ENCODE measurements at regions not wholly inside any gene's neighbourhood (a gene's known extent, or its start where the extent isn't known, plus 50 kb on each side); places are given as distances from the start of the nearest gene placed in this dataset.
"Not testable (repeated sequence)": the region's sequence is repeated elsewhere in the genome, so short reads cannot be mapped to it uniquely, and the experiment has no call there.

- DNase-seq (ENCODE audit: insufficient read length, low spot score, missing footprints) = peak; percentile 80
- no peak overlapping the region for H3K27ac ChIP-seq (ENCODE audit: low read depth, low read length)
- H4K20me1 ChIP-seq (ENCODE audit: insufficient read depth, low read length) = no peaks in the 10 kb centered on the region
- no peaks in the 10 kb centered on the region for H3K36me3 ChIP-seq (ENCODE audit: insufficient read depth, low read length)
- peaks cover 37% of the 10 kb centered on the region for H3K27me3 ChIP-seq (ENCODE audit: insufficient read depth, low read length)
- H3K4me1 ChIP-seq (ENCODE audit: insufficient read depth, low read length) = peaks cover 7% of the 10 kb centered on the region
- no peaks in the 10 kb centered on the region for H3K9me3 ChIP-seq (ENCODE audit: low read depth, low read length)
- peak overlapping the region; percentile 47 for H3K4me2 ChIP-seq (ENCODE audit: insufficient read depth, low read length)
- H2AFZ ChIP-seq (ENCODE audit: low read length) = no peak overlapping the region
- peak overlapping the region; percentile 36 for H3K4me3 ChIP-seq (ENCODE audit: insufficient read depth, low read length)
- H3K79me2 ChIP-seq (ENCODE audit: insufficient read depth, low read length) = no peaks in the 10 kb centered on the region
- TF ChIP-seq CTCF (IDR thresholded peaks at IDR 0.05; ENCODE audit: extremely low read depth, low read depth, low read length) = no peak
Observed at GRCh38 chr18:10131460-10132395, 217.9 kb downstream of the VAPA start.

- H3K9me3 ChIP-seq (ENCODE audit: low read depth, low read length) = no peaks in the 10 kb centered on the region
- DNase-seq (ENCODE audit: insufficient read length, low spot score, missing footprints) = peak; percentile 58
- H3K4me1 ChIP-seq (ENCODE audit: insufficient read depth, low read length) = peaks cover 7% of the 10 kb centered on the region
- H3K27me3 ChIP-seq (ENCODE audit: insufficient read depth, low read length) = peaks cover 28% of the 10 kb centered on the region
- H3K27ac ChIP-seq (ENCODE audit: low read depth, low read length) = no peak overlapping the region
- H3K79me2 ChIP-seq (ENCODE audit: insufficient read depth, low read length) = no peaks in the 10 kb centered on the region
- TF ChIP-seq CTCF (IDR thresholded peaks at IDR 0.05; ENCODE audit: extremely low read depth, low read depth, low read length) = no peak
- no peak overlapping the region for H3K4me3 ChIP-seq (ENCODE audit: insufficient read depth, low read length)
- no peaks in the 10 kb centered on the region for H3K36me3 ChIP-seq (ENCODE audit: insufficient read depth, low read length)
- H2AFZ ChIP-seq (ENCODE audit: low read length) = no peak overlapping the region
- no peaks in the 10 kb centered on the region for H4K20me1 ChIP-seq (ENCODE audit: insufficient read depth, low read length)
- H3K4me2 ChIP-seq (ENCODE audit: insufficient read depth, low read length) = no peak overlapping the region
Observed at GRCh38 chr18:10133516-10133915, 219.7 kb downstream of the VAPA start.

- peaks cover 28% of the 10 kb centered on the region for H3K27me3 ChIP-seq (ENCODE audit: insufficient read depth, low read length)
- DNase-seq (ENCODE audit: insufficient read length, low spot score, missing footprints) = no peak
- H4K20me1 ChIP-seq (ENCODE audit: insufficient read depth, low read length) = no peaks in the 10 kb centered on the region
- no peaks in the 10 kb centered on the region for H3K79me2 ChIP-seq (ENCODE audit: insufficient read depth, low read length)
- H3K4me2 ChIP-seq (ENCODE audit: insufficient read depth, low read length) = no peak overlapping the region
- no peaks in the 10 kb centered on the region for H3K9me3 ChIP-seq (ENCODE audit: low read depth, low read length)
- no peak overlapping the region for H2AFZ ChIP-seq (ENCODE audit: low read length)
- peaks cover 8% of the 10 kb centered on the region for H3K4me1 ChIP-seq (ENCODE audit: insufficient read depth, low read length)
- no peaks in the 10 kb centered on the region for H3K36me3 ChIP-seq (ENCODE audit: insufficient read depth, low read length)
- no peak for TF ChIP-seq CTCF (IDR thresholded peaks at IDR 0.05; ENCODE audit: extremely low read depth, low read depth, low read length)
- H3K27ac ChIP-seq (ENCODE audit: low read depth, low read length) = no peak overlapping the region
- H3K4me3 ChIP-seq (ENCODE audit: insufficient read depth, low read length) = no peak overlapping the region
Observed at GRCh38 chr18:10134204-10134603, 220.4 kb downstream of the VAPA start.

- peaks cover 27% of the 10 kb centered on the region for H3K27me3 ChIP-seq (ENCODE audit: insufficient read depth, low read length)
- H3K36me3 ChIP-seq (ENCODE audit: insufficient read depth, low read length); H4K20me1 ChIP-seq (ENCODE audit: insufficient read depth, low read length); H3K79me2 ChIP-seq (ENCODE audit: insufficient read depth, low read length); H3K4me3 ChIP-seq (ENCODE audit: insufficient read depth, low read length); H3K27ac ChIP-seq (ENCODE audit: low read depth, low read length); H2AFZ ChIP-seq (ENCODE audit: low read length); H3K9me3 ChIP-seq (ENCODE audit: low read depth, low read length); DNase-seq (ENCODE audit: insufficient read length, low spot score, missing footprints); H3K4me2 ChIP-seq (ENCODE audit: insufficient read depth, low read length): not testable (repeated sequence)
- peaks cover 13% of the 10 kb centered on the region for H3K4me1 ChIP-seq (ENCODE audit: insufficient read depth, low read length)
Observed at GRCh38 chr18:10134749-10135148, 220.9 kb downstream of the VAPA start.

Data from osteoblast (primary cell).